ENCODE measurements at regions not wholly inside any gene's neighbourhood (a gene's known extent, or its start where the extent isn't known, plus 50 kb on each side); places are given as distances from the start of the nearest gene placed in this dataset.

GRCh38 chr5:107235167-107235566 lies 435.6 kb downstream of the EFNA5 start:
- Histone ChIP-seq H3K4me1 (ENCODE audit: control insufficient read depth in 1 of 2, extremely low read depth in 1 of 2, insufficient read depth in 2 of 2, low read length in 2 of 2) (no peaks in the 10 kb centered on the region), H3K4me3 (ENCODE audit: control insufficient read depth in 1 of 2, extremely low read depth in 1 of 2, low read length in 1 of 2) (no peak overlapping the region), H3K36me3 (ENCODE audit: control insufficient read depth in 2 of 2, extremely low read depth in 1 of 2, insufficient read depth in 1 of 2, low read length in 1 of 2) (no peaks in the 10 kb centered on the region), H3K27me3 (replicated peaks in 1 of 2; ENCODE audit: control insufficient read depth in 2 of 2, extremely low read depth in 1 of 2, insufficient read depth in 2 of 2, low read length in 1 of 2) (no peaks in the 10 kb centered on the region), H3K27ac (ENCODE audit: low read length) (no peak overlapping the region), H3K9me3 (no peaks in the 10 kb centered on the region)
- ATAC-seq (replicated peaks in 1 of 4) (no peak), DNase-seq (no peak)
- Mint-ChIP-seq H3K36me3 (no peaks in the 10 kb centered on the region), H3K4me1 (no peaks in the 10 kb centered on the region), H3K4me3 (no peak overlapping the region), H3K27ac (no peak overlapping the region), H3K27me3 (no peaks in the 10 kb centered on the region), H3K9me3 (no peaks in the 10 kb centered on the region)
- POLR2A ChIA-PET = interaction anchor here in 1 of 2 donors (0.6 kb wide), 1 partner anchor 22 kb away, joined by 5 read pairs; no protein-coding TSS in a partner anchor
- 89% methylated on average over 4 of the region's 6 CpGs for WGBS (ENCODE audit: insufficient coverage)
- CTCF ChIA-PET = no interaction called here

DNA sequence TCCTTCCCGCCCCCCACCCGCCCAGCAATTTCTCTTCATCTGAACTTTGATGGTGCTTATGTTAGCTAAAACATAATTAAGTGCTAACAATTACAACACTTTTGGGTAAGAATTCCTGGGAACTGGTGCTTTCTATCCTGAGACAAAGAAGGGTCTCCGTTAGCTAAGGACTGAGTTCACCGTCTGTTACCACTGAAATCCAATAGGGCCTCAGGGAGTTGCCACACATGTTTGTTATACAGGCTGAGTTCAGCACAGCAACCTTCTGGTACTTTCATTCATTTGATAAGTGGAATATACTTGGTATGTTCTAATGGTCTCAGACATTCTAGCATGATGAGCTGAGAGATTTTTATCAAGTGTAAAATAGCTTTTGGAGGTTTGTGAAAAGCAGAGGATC lies 437.9 kb downstream of the EFNA5 start:
- Mint-ChIP-seq H3K27me3 (peaks cover 0 to 4% of the 10 kb centered on the region in 2 donors), H3K9me3 (no peaks in the 10 kb centered on the region), H3K4me3 (no peak overlapping the region), H3K27ac (no peak overlapping the region), H3K36me3 (no peaks in the 10 kb centered on the region), H3K4me1 (no peaks in the 10 kb centered on the region)
- POLR2A ChIA-PET = no interaction called here
- H3K36me3 ChIP-seq (ENCODE audit: control insufficient read depth in 2 of 2, extremely low read depth in 1 of 2, insufficient read depth in 1 of 2, low read length in 1 of 2) = no peaks in the 10 kb centered on the region
- no peak overlapping the region for H3K4me3 ChIP-seq (ENCODE audit: control insufficient read depth in 1 of 2, extremely low read depth in 1 of 2, low read length in 1 of 2)
- no peaks in the 10 kb centered on the region for H3K27me3 ChIP-seq (replicated peaks in 1 of 2; ENCODE audit: control insufficient read depth in 2 of 2, extremely low read depth in 1 of 2, insufficient read depth in 2 of 2, low read length in 1 of 2)
- no peak overlapping the region for H3K27ac ChIP-seq (ENCODE audit: low read length)
- no peak for ATAC-seq (replicated peaks in 1 of 4)
- no peaks in the 10 kb centered on the region for H3K4me1 ChIP-seq (ENCODE audit: control insufficient read depth in 1 of 2, extremely low read depth in 1 of 2, insufficient read depth in 2 of 2, low read length in 2 of 2)
- no peak for DNase-seq
- H3K9me3 ChIP-seq = no peaks in the 10 kb centered on the region
- CTCF ChIA-PET = interaction anchor here in 1 of 2 donors (1.2 kb wide), 1 partner anchor 339 kb away, joined by 3 read pairs; no protein-coding TSS in a partner anchor
- 100% methylated on average over 2 of the region's 4 CpGs for WGBS (ENCODE audit: insufficient coverage)

DNA sequence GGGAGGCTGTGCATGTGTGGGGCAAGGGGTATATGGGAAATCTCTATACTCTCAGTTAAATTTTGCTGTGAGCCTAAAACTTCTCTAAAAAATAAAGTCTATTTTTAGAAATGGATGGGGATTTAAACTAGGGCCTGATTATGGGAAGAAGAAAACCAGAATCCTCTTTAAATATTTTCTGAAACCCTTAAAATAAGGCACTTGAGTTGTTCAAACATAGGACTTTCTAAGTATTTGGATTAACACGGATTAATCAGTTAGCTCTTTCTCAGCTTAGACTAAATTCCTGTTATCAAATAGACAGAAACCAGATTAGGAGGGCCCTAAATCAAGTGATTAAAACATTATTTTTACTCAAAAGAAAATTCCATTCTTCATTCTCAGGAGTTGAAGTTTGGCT lies 438.4 kb downstream of the EFNA5 start:
- H3K36me3 ChIP-seq (ENCODE audit: control insufficient read depth in 2 of 2, extremely low read depth in 1 of 2, insufficient read depth in 1 of 2, low read length in 1 of 2) = no peaks in the 10 kb centered on the region
- Mint-ChIP-seq H3K36me3 (no peaks in the 10 kb centered on the region), H3K4me3 (no peak overlapping the region), H3K9me3 (no peaks in the 10 kb centered on the region), H3K4me1 (no peaks in the 10 kb centered on the region), H3K27ac (no peak overlapping the region), H3K27me3 (peaks cover 0 to 4% of the 10 kb centered on the region in 2 donors)
- H3K4me3 ChIP-seq (ENCODE audit: control insufficient read depth in 1 of 2, extremely low read depth in 1 of 2, low read length in 1 of 2) = no peak overlapping the region
- CTCF ChIA-PET = interaction anchor here in 1 of 2 donors (1.2 kb wide), 1 partner anchor 340 kb away, joined by 3 read pairs; no protein-coding TSS in a partner anchor
- no peak overlapping the region for H3K27ac ChIP-seq (ENCODE audit: low read length)
- H3K9me3 ChIP-seq = no peaks in the 10 kb centered on the region
- H3K27me3 ChIP-seq (replicated peaks in 1 of 2; ENCODE audit: control insufficient read depth in 2 of 2, extremely low read depth in 1 of 2, insufficient read depth in 2 of 2, low read length in 1 of 2) = no peaks in the 10 kb centered on the region
- DNase-seq = no peak
- no peaks in the 10 kb centered on the region for H3K4me1 ChIP-seq (ENCODE audit: control insufficient read depth in 1 of 2, extremely low read depth in 1 of 2, insufficient read depth in 2 of 2, low read length in 2 of 2)
- POLR2A ChIA-PET = no interaction called here
- WGBS (ENCODE audit: insufficient coverage) = no CpG with 5 or more reads among the region's 1 CpG
- no peak for ATAC-seq (replicated peaks in 1 of 4)

DNA sequence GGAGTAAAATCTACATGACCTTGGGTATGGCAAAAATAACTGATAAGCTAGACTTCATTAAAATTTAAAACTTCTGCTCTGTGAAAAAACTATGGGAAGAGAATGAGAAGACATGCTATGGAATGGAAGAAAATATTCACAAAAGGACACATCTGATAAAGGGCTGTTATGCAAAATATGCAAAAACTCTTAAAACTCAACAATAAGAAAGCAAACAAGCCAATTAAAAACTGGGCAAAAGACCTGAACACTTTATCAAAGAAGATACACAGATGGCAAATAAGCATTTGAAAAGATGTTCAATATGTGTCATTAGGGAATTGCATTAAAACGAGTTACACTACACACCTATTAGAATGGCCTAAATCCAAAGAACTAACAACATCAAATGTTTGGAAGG lies 439.5 kb downstream of the EFNA5 start:
- ChIA-PET POLR2A (no interaction called here), CTCF (no interaction called here)
- no peak overlapping the region for H3K27ac Mint-ChIP-seq
- H3K4me3 Mint-ChIP-seq = no peak overlapping the region
- no peaks in the 10 kb centered on the region for H3K9me3 Mint-ChIP-seq
- Histone ChIP-seq H3K9me3 (no peaks in the 10 kb centered on the region), H3K27me3 (replicated peaks in 1 of 2; ENCODE audit: control insufficient read depth in 2 of 2, extremely low read depth in 1 of 2, insufficient read depth in 2 of 2, low read length in 1 of 2) (no peaks in the 10 kb centered on the region), H3K4me3 (ENCODE audit: control insufficient read depth in 1 of 2, extremely low read depth in 1 of 2, low read length in 1 of 2) (no peak overlapping the region), H3K27ac (ENCODE audit: low read length) (no peak overlapping the region), H3K4me1 (ENCODE audit: control insufficient read depth in 1 of 2, extremely low read depth in 1 of 2, insufficient read depth in 2 of 2, low read length in 2 of 2) (no peaks in the 10 kb centered on the region), H3K36me3 (ENCODE audit: control insufficient read depth in 2 of 2, extremely low read depth in 1 of 2, insufficient read depth in 1 of 2, low read length in 1 of 2) (no peaks in the 10 kb centered on the region)
- H3K4me1 Mint-ChIP-seq = no peaks in the 10 kb centered on the region
- DNase-seq (no peak), ATAC-seq (replicated peaks in 1 of 4) (no peak)
- H3K36me3 Mint-ChIP-seq = no peaks in the 10 kb centered on the region
- no CpG with 5 or more reads among the region's 1 CpG for WGBS (ENCODE audit: insufficient coverage)
- H3K27me3 Mint-ChIP-seq = peaks cover 0 to 4% of the 10 kb centered on the region in 2 donors

DNA sequence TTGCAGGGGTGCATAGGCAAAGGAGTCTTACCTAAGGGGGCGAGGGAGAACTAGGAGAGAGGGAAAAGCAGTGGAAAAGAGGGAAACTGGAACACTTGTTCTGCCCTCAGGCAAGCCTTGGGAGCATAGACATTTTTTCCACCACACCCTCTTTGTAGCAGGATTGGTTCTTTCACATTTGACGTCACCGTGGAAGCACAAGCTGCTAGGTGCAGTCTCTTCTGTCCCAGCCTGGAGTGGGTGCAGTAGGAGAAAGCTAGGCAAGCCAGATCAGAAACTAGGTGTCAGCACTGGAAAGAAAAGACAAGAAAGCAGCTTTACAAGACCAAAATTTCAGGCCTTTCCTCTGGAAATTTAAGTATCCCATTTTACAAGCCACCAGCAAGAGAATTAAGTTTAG lies 440.4 kb downstream of the EFNA5 start:
- H3K27me3 Mint-ChIP-seq = peaks cover 0 to 4% of the 10 kb centered on the region in 2 donors
- no peak overlapping the region for H3K27ac ChIP-seq (ENCODE audit: low read length)
- no peaks in the 10 kb centered on the region for H3K4me1 ChIP-seq (ENCODE audit: control insufficient read depth in 1 of 2, extremely low read depth in 1 of 2, insufficient read depth in 2 of 2, low read length in 2 of 2)
- WGBS (ENCODE audit: insufficient coverage) = 100% methylated on average over 1 of the region's 3 CpGs
- POLR2A ChIA-PET = no interaction called here
- no peaks in the 10 kb centered on the region for H3K4me1 Mint-ChIP-seq
- ATAC-seq (replicated peaks in 1 of 4) (no peak), DNase-seq (no peak)
- no peak overlapping the region for H3K4me3 ChIP-seq (ENCODE audit: control insufficient read depth in 1 of 2, extremely low read depth in 1 of 2, low read length in 1 of 2)
- CTCF ChIA-PET = interaction anchor here in 1 of 2 donors (0.7 kb wide), 1 partner anchor 277 kb away, joined by 3 read pairs; no protein-coding TSS in a partner anchor
- H3K27me3 ChIP-seq (replicated peaks in 1 of 2; ENCODE audit: control insufficient read depth in 2 of 2, extremely low read depth in 1 of 2, insufficient read depth in 2 of 2, low read length in 1 of 2) = no peaks in the 10 kb centered on the region
- H3K36me3 Mint-ChIP-seq = no peaks in the 10 kb centered on the region
- peaks cover 0 to 5% (median 0%) of the 10 kb centered on the region in 3 donors for H3K9me3 Mint-ChIP-seq
- H3K9me3 ChIP-seq = no peaks in the 10 kb centered on the region
- no peak overlapping the region for H3K27ac Mint-ChIP-seq
- H3K4me3 Mint-ChIP-seq = no peak overlapping the region
- no peaks in the 10 kb centered on the region for H3K36me3 ChIP-seq (ENCODE audit: control insufficient read depth in 2 of 2, extremely low read depth in 1 of 2, insufficient read depth in 1 of 2, low read length in 1 of 2)

- no peaks in the 10 kb centered on the region for H3K36me3 ChIP-seq (ENCODE audit: control insufficient read depth in 2 of 2, extremely low read depth in 1 of 2, insufficient read depth in 1 of 2, low read length in 1 of 2)
- no CpG with 5 or more reads among the region's 2 CpGs for WGBS (ENCODE audit: insufficient coverage)
- no peak overlapping the region for H3K4me3 ChIP-seq (ENCODE audit: control insufficient read depth in 1 of 2, extremely low read depth in 1 of 2, low read length in 1 of 2)
- no peak for ATAC-seq (replicated peaks in 1 of 4)
- Mint-ChIP-seq H3K4me1 (no peaks in the 10 kb centered on the region), H3K36me3 (no peaks in the 10 kb centered on the region), H3K4me3 (no peak overlapping the region), H3K27ac (no peak overlapping the region), H3K27me3 (peaks cover 0 to 4% of the 10 kb centered on the region in 2 donors), H3K9me3 (peaks cover 0 to 5% (median 0%) of the 10 kb centered on the region in 3 donors)
- DNase-seq = no peak
- no peaks in the 10 kb centered on the region for H3K27me3 ChIP-seq (replicated peaks in 1 of 2; ENCODE audit: control insufficient read depth in 2 of 2, extremely low read depth in 1 of 2, insufficient read depth in 2 of 2, low read length in 1 of 2)
- no peaks in the 10 kb centered on the region for H3K4me1 ChIP-seq (ENCODE audit: control insufficient read depth in 1 of 2, extremely low read depth in 1 of 2, insufficient read depth in 2 of 2, low read length in 2 of 2)
- ChIA-PET CTCF (interaction anchor here in 1 of 2 donors (0.6 kb wide), 1 partner anchor 804 kb away, joined by 3 read pairs; no protein-coding TSS in a partner anchor), POLR2A (no interaction called here)
- no peaks in the 10 kb centered on the region for H3K9me3 ChIP-seq
- H3K27ac ChIP-seq (ENCODE audit: low read length) = no peak overlapping the region
These were observed 442.5 kb downstream of the EFNA5 start for GRCh38 chr5:107228226-107228625.

DNA sequence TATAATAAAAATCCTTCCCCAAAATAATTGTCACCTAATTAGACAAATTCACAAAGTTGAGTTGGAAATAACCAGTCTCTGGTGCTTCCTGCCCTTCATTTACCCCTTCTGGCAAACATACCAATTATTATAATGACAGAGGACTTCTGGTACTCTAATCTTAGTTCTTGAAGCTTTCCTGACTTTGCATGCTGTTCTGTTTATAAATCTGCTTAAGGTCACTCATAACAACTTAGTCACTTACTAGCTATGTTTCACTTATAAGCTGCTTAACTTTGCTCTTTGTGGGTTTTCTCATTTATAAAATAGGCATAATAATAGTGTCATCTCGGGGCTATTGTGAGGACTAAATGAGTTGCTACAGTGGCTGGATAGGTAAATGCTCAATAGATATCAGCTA lies 446.5 kb downstream of the EFNA5 start:
- POLR2A ChIA-PET = no interaction called here
- no peak for ATAC-seq (replicated peaks in 1 of 4)
- Mint-ChIP-seq H3K4me1 (no peaks in the 10 kb centered on the region), H3K27me3 (peaks cover 0 to 3% of the 10 kb centered on the region in 2 donors), H3K9me3 (peaks cover 0 to 5% (median 0%) of the 10 kb centered on the region in 3 donors), H3K36me3 (no peaks in the 10 kb centered on the region), H3K4me3 (no peak overlapping the region), H3K27ac (no peak overlapping the region)
- no peaks in the 10 kb centered on the region for H3K36me3 ChIP-seq (ENCODE audit: control insufficient read depth in 2 of 2, extremely low read depth in 1 of 2, insufficient read depth in 1 of 2, low read length in 1 of 2)
- no peak overlapping the region for H3K27ac ChIP-seq (ENCODE audit: low read length)
- H3K4me3 ChIP-seq (ENCODE audit: control insufficient read depth in 1 of 2, extremely low read depth in 1 of 2, low read length in 1 of 2) = no peak overlapping the region
- DNase-seq = no peak
- WGBS (ENCODE audit: insufficient coverage) = no CpG with 5 or more reads among the region's 1 CpG
- H3K4me1 ChIP-seq (ENCODE audit: control insufficient read depth in 1 of 2, extremely low read depth in 1 of 2, insufficient read depth in 2 of 2, low read length in 2 of 2) = no peaks in the 10 kb centered on the region
- H3K9me3 ChIP-seq = no peaks in the 10 kb centered on the region
- CTCF ChIA-PET = no interaction called here
- no peaks in the 10 kb centered on the region for H3K27me3 ChIP-seq (replicated peaks in 1 of 2; ENCODE audit: control insufficient read depth in 2 of 2, extremely low read depth in 1 of 2, insufficient read depth in 2 of 2, low read length in 1 of 2)

Measured in T-cell (primary cell).